Activated CD8-positive, alpha-beta memory T cell treated with anti-CD3 and anti-CD28 coated beads for 36 hours (primary cell): ENCODE measurements at regions not wholly inside any gene's neighbourhood (a gene's known extent, or its start where the extent isn't known, plus 50 kb on each side); places are given as distances from the start of the nearest gene placed in this dataset.

Experiments
- CTCF ChIA-PET: fragments of 350-600 bp; sonication (Branson Sonifier 250); formaldehyde crosslinking; loops from one replicate; lab custom pipeline; 2021; ENCODE audit warnings: antibody characterized with exemption; lab: Charles Lee
- POLR2A ChIA-PET: fragments of 350-600 bp; sonication (Branson Sonifier 250); formaldehyde crosslinking; loops from one replicate; lab custom pipeline; 2021; ENCODE audit warnings: antibody characterized with exemption; lab: Charles Lee

GRCh38 chr1:170265234-170265633, 119.5 kb downstream of the NTMT2 start:
- CTCF ChIA-PET: no interaction called here

GRCh38 chr1:170267317-170267716, 121.6 kb downstream of the NTMT2 start:
- ChIA-PET CTCF (no interaction called here), POLR2A (no interaction called here)

More at GRCh38 chr1:170265234-170265633, 119.5 kb downstream of the NTMT2 start:
- POLR2A ChIA-PET: no interaction called here

GRCh38 chr1:170271430-170272161, 125.8 kb downstream of the NTMT2 start:
- CTCF ChIA-PET: no interaction called here
- POLR2A ChIA-PET: no interaction called here

- POLR2A ChIA-PET: no interaction called here
- CTCF ChIA-PET: no interaction called here
These were observed 127.8 kb downstream of the NTMT2 start for GRCh38 chr1:170273291-170274130.

GRCh38 chr1:170274131-170274501, 128.4 kb downstream of the NTMT2 start:
- CTCF ChIA-PET: no interaction called here
- POLR2A ChIA-PET: no interaction called here

- CTCF ChIA-PET: no interaction called here
- POLR2A ChIA-PET: no interaction called here
These were observed 132.2 kb downstream of the NTMT2 start for GRCh38 chr1:170277985-170278384.

GRCh38 chr1:170284016-170284415, 138.3 kb downstream of the NTMT2 start:
- ChIA-PET CTCF (no interaction called here), POLR2A (no interaction called here)

- ChIA-PET POLR2A (no interaction called here), CTCF (no interaction called here)
These were observed 138.8 kb downstream of the NTMT2 start for GRCh38 chr1:170284512-170284911.

- ChIA-PET CTCF (no interaction called here), POLR2A (no interaction called here)
These were observed 139.2 kb downstream of the NTMT2 start for GRCh38 chr1:170284951-170285350.

GRCh38 chr1:170288155-170288554, 142.4 kb downstream of the NTMT2 start:
- ChIA-PET CTCF (no interaction called here), POLR2A (no interaction called here)

- ChIA-PET POLR2A (no interaction called here), CTCF (no interaction called here)
These were observed 144.5 kb downstream of the NTMT2 start for GRCh38 chr1:170290276-170290675.

- ChIA-PET POLR2A (no interaction called here), CTCF (no interaction called here)
These were observed 145.2 kb downstream of the NTMT2 start for GRCh38 chr1:170290991-170291390.

GRCh38 chr1:170291516-170291915, 145.8 kb downstream of the NTMT2 start:
- POLR2A ChIA-PET: no interaction called here
- CTCF ChIA-PET: no interaction called here

GRCh38 chr1:170296211-170296610, 150.5 kb downstream of the NTMT2 start:
- POLR2A ChIA-PET: no interaction called here
- CTCF ChIA-PET: no interaction called here

- ChIA-PET POLR2A (no interaction called here), CTCF (no interaction called here)
These were observed 150.9 kb downstream of the NTMT2 start for GRCh38 chr1:170296642-170297041.

- POLR2A ChIA-PET: no interaction called here
- CTCF ChIA-PET: no interaction called here
These were observed 155.8 kb downstream of the NTMT2 start for GRCh38 chr1:170301596-170301995.

GRCh38 chr1:170303034-170303433, 157.3 kb downstream of the NTMT2 start:
- CTCF ChIA-PET: no interaction called here
- POLR2A ChIA-PET: no interaction called here

GRCh38 chr1:170305777-170306512, 160.2 kb downstream of the NTMT2 start:
- ChIA-PET POLR2A (no interaction called here), CTCF (no interaction called here)

GRCh38 chr1:170306513-170306910, 160.8 kb downstream of the NTMT2 start:
- POLR2A ChIA-PET: no interaction called here
- CTCF ChIA-PET: no interaction called here

GRCh38 chr1:170306948-170307347, 161.2 kb downstream of the NTMT2 start:
- ChIA-PET CTCF (no interaction called here), POLR2A (no interaction called here)
